HEK293 (cell line): ENCODE measurements at regions not wholly inside any gene's neighbourhood (a gene's known extent, or its start where the extent isn't known, plus 50 kb on each side); places are given as distances from the start of the nearest gene placed in this dataset.

Source experiments
- CTCF ChIA-PET: fragments of 350-600 bp; formaldehyde crosslinking; extraction: SDS; loops from one replicate; lab custom pipeline; 2021; ENCODE audit warnings: antibody characterized with exemption; lab: Yijun Ruan, JAX
- POLR2A ChIA-PET: fragments of 300-600 bp; formaldehyde crosslinking; extraction: SDS; loops from one replicate; lab custom pipeline; 2020; ENCODE audit warnings: antibody characterized with exemption, inconsistent platforms; lab: Yijun Ruan, JAX
- H3K27ac ChIP-seq: fragments of 200-500 bp; sonication (Bioruptor generic); 2 replicates; pipeline ENCODE4 v1.5.1; 2014; ENCODE audit warnings: low read depth, low read length, control low read depth, inconsistent platforms; ENCODE audit errors: extremely low read depth
- H3K36me3 ChIP-seq, 2 experiments: fragments of 200-500 bp in 1 of 2; sonication (Bioruptor generic) in 1 of 2; 1 replicate in 1 of 2; 2 replicates in 1 of 2; pipeline ENCODE4 v1.5.1; 2014 to 2017; ENCODE audit warnings: inconsistent platforms in 2 of 2, low read length in 2 of 2; ENCODE audit not compliant: control insufficient read depth in 2 of 2, insufficient read depth in 1 of 2
- H3K4me1 ChIP-seq: fragments of 200-500 bp; sonication (Bioruptor generic); 2 replicates; pipeline ENCODE4 v1.5.1; 2014; ENCODE audit warnings: mild to moderate bottlenecking, low read length, inconsistent platforms; ENCODE audit not compliant: control insufficient read depth, insufficient read depth
- H3K4me3 ChIP-seq: 2 replicates; pipeline ENCODE4 v1.5.1; 2011; ENCODE audit warnings: low read depth, mild to moderate bottlenecking, control low read depth, low read length, moderate library complexity
- H3K9me3 ChIP-seq: fragments of 200-500 bp; sonication (Bioruptor generic); 2 replicates; pipeline ENCODE4 v1.5.1; 2014; ENCODE audit warnings: low read depth, low read length, inconsistent platforms; ENCODE audit not compliant: control insufficient read depth, insufficient read depth
- CTCF ChIP-seq: fragments of 450-650 bp; formaldehyde crosslinking; IDR thresholded peaks from 2 replicates; pipeline ENCODE4 v1.5.1; 2016; ENCODE audit warnings: missing biosample characterization, missing genetic modification characterization
- GLIS1 ChIP-seq: fragments of 450-650 bp; formaldehyde crosslinking; IDR thresholded peaks from 2 replicates; pipeline ENCODE4 v1.5.1; 2016; ENCODE audit warnings: missing biosample characterization, missing genetic modification characterization
- GLIS2 ChIP-seq: fragments of 450-650 bp; formaldehyde crosslinking; IDR thresholded peaks from 2 replicates; pipeline ENCODE4 v1.5.1; 2016; ENCODE audit warnings: missing biosample characterization, missing genetic modification characterization
- MYNN ChIP-seq: fragments of 450-650 bp; formaldehyde crosslinking; IDR thresholded peaks from 2 replicates; pipeline ENCODE4 v1.5.1; 2016; ENCODE audit warnings: missing biosample characterization, missing genetic modification characterization, borderline replicate concordance
- PATZ1 ChIP-seq: fragments of 450-650 bp; formaldehyde crosslinking; IDR thresholded peaks from 2 replicates; pipeline ENCODE4 v1.5.1; 2016; ENCODE audit warnings: missing biosample characterization, missing genetic modification characterization
- WT1 ChIP-seq: fragments of 450-650 bp; formaldehyde crosslinking; IDR thresholded peaks from 2 replicates; pipeline ENCODE4 v1.5.1; 2016; ENCODE audit warnings: missing biosample characterization, missing genetic modification characterization
- ZBTB1 ChIP-seq: fragments of 450-650 bp; formaldehyde crosslinking; IDR thresholded peaks from 2 replicates; pipeline ENCODE4 v1.5.1; 2016; ENCODE audit warnings: missing biosample characterization, missing genetic modification characterization
- ZFHX2 ChIP-seq: fragments of 450-650 bp; formaldehyde crosslinking; conservative IDR thresholded peaks from 2 replicates; pipeline ENCODE4 v1.5.1; 2016; ENCODE audit warnings: missing biosample characterization, missing genetic modification characterization
- ZFP3 ChIP-seq: fragments of 450-650 bp; formaldehyde crosslinking; IDR thresholded peaks from 2 replicates; pipeline ENCODE4 v1.5.1; 2016; ENCODE audit warnings: low read depth, missing biosample characterization, missing genetic modification characterization
- ZFP37 ChIP-seq: fragments of 450-650 bp; formaldehyde crosslinking; IDR thresholded peaks from 2 replicates; pipeline ENCODE4 v1.5.1; 2016; ENCODE audit warnings: missing biosample characterization, missing genetic modification characterization
- ZFP41 ChIP-seq: fragments of 450-650 bp; formaldehyde crosslinking; IDR thresholded peaks from 2 replicates; pipeline ENCODE4 v1.5.1; 2016; ENCODE audit warnings: missing biosample characterization, missing genetic modification characterization, borderline replicate concordance
- ZIC2 ChIP-seq: fragments of 450-650 bp; formaldehyde crosslinking; IDR thresholded peaks from 2 replicates; pipeline ENCODE4 v1.5.1; 2016; ENCODE audit warnings: missing biosample characterization, missing genetic modification characterization
- ZNF157 ChIP-seq: fragments of 450-650 bp; formaldehyde crosslinking; IDR thresholded peaks from 2 replicates; pipeline ENCODE4 v1.5.1; 2016; ENCODE audit warnings: missing biosample characterization, missing genetic modification characterization
- ZNF18 ChIP-seq: fragments of 450-650 bp; formaldehyde crosslinking; IDR thresholded peaks from 2 replicates; pipeline ENCODE4 v1.5.1; 2016; ENCODE audit warnings: missing biosample characterization, missing genetic modification characterization
- ZNF19 ChIP-seq: fragments of 450-650 bp; formaldehyde crosslinking; IDR thresholded peaks from 2 replicates; pipeline ENCODE4; 2016; ENCODE audit warnings: missing biosample characterization, missing genetic modification characterization, low read depth
- ZNF223 ChIP-seq: fragments of 450-650 bp; formaldehyde crosslinking; IDR thresholded peaks from 2 replicates; pipeline ENCODE4 v1.5.1; 2016; ENCODE audit warnings: missing biosample characterization, missing genetic modification characterization
- ZNF239 ChIP-seq: fragments of 450-650 bp; formaldehyde crosslinking; IDR thresholded peaks from 2 replicates; pipeline ENCODE4 v1.5.1; 2016; ENCODE audit warnings: missing biosample characterization, missing genetic modification characterization
- ZNF292 ChIP-seq: fragments of 450-650 bp; formaldehyde crosslinking; IDR thresholded peaks from 2 replicates; pipeline ENCODE4 v1.5.1; 2016; ENCODE audit warnings: low read depth, missing biosample characterization, missing genetic modification characterization, borderline replicate concordance
- ZNF341 ChIP-seq: fragments of 450-650 bp; formaldehyde crosslinking; IDR thresholded peaks from 2 replicates; pipeline ENCODE4; 2016; ENCODE audit warnings: low read depth, missing biosample characterization, missing genetic modification characterization
- ZNF366 ChIP-seq: fragments of 450-650 bp; formaldehyde crosslinking; conservative IDR thresholded peaks from 2 replicates; pipeline ENCODE4 v1.5.1; 2016; ENCODE audit warnings: missing biosample characterization, missing genetic modification characterization
- ZNF391 ChIP-seq: fragments of 450-650 bp; formaldehyde crosslinking; IDR thresholded peaks from 2 replicates; pipeline ENCODE4 v1.5.1; 2016; ENCODE audit warnings: low read depth, missing biosample characterization, missing genetic modification characterization, borderline replicate concordance
- ZNF510 ChIP-seq: fragments of 450-650 bp; formaldehyde crosslinking; IDR thresholded peaks from 2 replicates; pipeline ENCODE4 v1.5.1; 2018; ENCODE audit warnings: mild to moderate bottlenecking, missing genetic modification characterization, missing biosample characterization; ENCODE audit not compliant: insufficient replicate concordance
- ZNF548 ChIP-seq: fragments of 450-650 bp; formaldehyde crosslinking; IDR thresholded peaks from 2 replicates; pipeline ENCODE4 v1.5.1; 2016; ENCODE audit warnings: missing biosample characterization, missing genetic modification characterization
- ZNF558 ChIP-seq: fragments of 450-650 bp; formaldehyde crosslinking; IDR thresholded peaks from 2 replicates; pipeline ENCODE4 v1.5.1; 2016; ENCODE audit warnings: missing biosample characterization, missing genetic modification characterization
- ZNF600 ChIP-seq: fragments of 450-650 bp; formaldehyde crosslinking; IDR thresholded peaks from 2 replicates; pipeline ENCODE4 v1.5.1; 2016; ENCODE audit warnings: missing biosample characterization, missing genetic modification characterization
- ZNF624 ChIP-seq: fragments of 450-650 bp; formaldehyde crosslinking; IDR thresholded peaks from 2 replicates; pipeline ENCODE4 v1.5.1; 2017; ENCODE audit warnings: missing biosample characterization, missing genetic modification characterization
- ZNF626 ChIP-seq: fragments of 450-650 bp; sonication (Bioruptor Pico); formaldehyde crosslinking; IDR thresholded peaks from 2 replicates; pipeline ENCODE4 v1.5.1; 2018; ENCODE audit warnings: missing biosample characterization, missing genetic modification characterization, inconsistent platforms
- ZNF76 ChIP-seq: fragments of 450-650 bp; formaldehyde crosslinking; IDR thresholded peaks from 2 replicates; pipeline ENCODE4; 2016; ENCODE audit warnings: low read depth, missing biosample characterization, missing genetic modification characterization, borderline replicate concordance
- ZNF768 ChIP-seq: fragments of 450-650 bp; formaldehyde crosslinking; IDR thresholded peaks from 2 replicates; pipeline ENCODE4 v1.5.1; 2018; ENCODE audit warnings: missing biosample characterization, mild to moderate bottlenecking, missing genetic modification characterization
- ZSCAN16 ChIP-seq: fragments of 450-650 bp; formaldehyde crosslinking; IDR thresholded peaks from 2 replicates; pipeline ENCODE4 v1.5.1; 2016; ENCODE audit warnings: missing biosample characterization, missing genetic modification characterization

GRCh38 chr9:135375001-135375400 lies 104.6 kb upstream of the PPP1R26 start:
- H3K4me1 ChIP-seq: no peaks in the 10 kb centered on the region
- H3K27ac ChIP-seq: no peak overlapping the region
- no peaks in the 10 kb centered on the region for H3K9me3 ChIP-seq
- H3K4me3 ChIP-seq: no peak overlapping the region
- no peaks in the 10 kb centered on the region for H3K36me3 ChIP-seq
- CTCF ChIA-PET: interaction anchor here (0.7 kb wide), 1 partner anchor 289 kb away, joined by 4 read pairs; no protein-coding TSS in a partner anchor
- no peak for TF ChIP-seq ZNF292 (tag by site-specific recombination)
- TF ChIP-seq ZNF18 (tag by site-specific recombination): no peak
- TF ChIP-seq ZFP3 (tag by site-specific recombination): no peak
- TF ChIP-seq ZNF341: no peak
- TF ChIP-seq ZNF223: no peak
- no peak for TF ChIP-seq ZNF366 (tag by site-specific recombination)
- TF ChIP-seq ZNF239 (tag by site-specific recombination): no peak
- no peak for TF ChIP-seq ZNF510 (tag by site-specific recombination)
- TF ChIP-seq ZNF626: no peak
- no peak for TF ChIP-seq ZNF768 (tag by site-specific recombination)
- no peak for TF ChIP-seq ZNF157 (tag by site-specific recombination)
- TF ChIP-seq ZNF76: no peak
- TF ChIP-seq ZSCAN16 (tag by site-specific recombination): no peak
- POLR2A ChIA-PET: no interaction called here

- CTCF ChIA-PET: no interaction called here
- no peak overlapping the region for H3K4me3 ChIP-seq
- H3K36me3 ChIP-seq: no peaks in the 10 kb centered on the region
- H3K9me3 ChIP-seq: no peaks in the 10 kb centered on the region
- TF ChIP-seq WT1 (tag by site-specific recombination): no peak
- peak; percentile 77 for TF ChIP-seq ZIC2
- TF ChIP-seq ZFP37: no peak
- peak; percentile 68 for TF ChIP-seq GLIS1 (tag by site-specific recombination)
- no peak for TF ChIP-seq ZNF548
- peak; percentile 33; the same call in 1 of the 2 replicates for TF ChIP-seq GLIS2 (tag by site-specific recombination)
- 0 out of 2 replicates have a peak, but pooled peaks have one; percentile 10 for TF ChIP-seq ZFHX2 (tag by site-specific recombination)
- TF ChIP-seq, all 188 proteins: peak for 4
- POLR2A ChIA-PET: no interaction called here
- Histone ChIP-seq H3K27ac (no peak overlapping the region), H3K4me1 (no peaks in the 10 kb centered on the region)
These were observed 102.9 kb upstream of the PPP1R26 start for GRCh38 chr9:135376511-135377265.

- POLR2A ChIA-PET: no interaction called here
- Histone ChIP-seq H3K4me3 (no peak overlapping the region), H3K36me3 (no peaks in the 10 kb centered on the region), H3K4me1 (no peaks in the 10 kb centered on the region), H3K27ac (no peak overlapping the region), H3K9me3 (no peaks in the 10 kb centered on the region)
- CTCF ChIA-PET: no interaction called here
- TF ChIP-seq ZNF600 (tag by site-specific recombination) (no peak), MYNN (tag by site-specific recombination) (no peak), ZNF391 (tag by site-specific recombination) (no peak), PATZ1 (tag by site-specific recombination) (no peak), ZNF558 (tag by site-specific recombination) (no peak), CTCF (no peak), ZFP41 (tag by site-specific recombination) (no peak), ZNF19 (tag by site-specific recombination) (no peak), ZNF624 (tag by site-specific recombination) (no peak), ZBTB1 (tag by site-specific recombination) (no peak)
These were observed 102.2 kb upstream of the PPP1R26 start for GRCh38 chr9:135377431-135377830.
